SK-N-MC (cell line): ENCODE measurements at regions not wholly inside any gene's neighbourhood (a gene's known extent, or its start where the extent isn't known, plus 50 kb on each side); places are given as distances from the start of the nearest gene placed in this dataset.

ENCODE experiments used
- EZH2 ChIP-seq: fragments of 200-600 bp; sonication (generic); IDR thresholded peaks from one replicate; pipeline ENCODE4 v1.6.1; 2017; ENCODE audit warnings: antibody characterized with exemption
- FOXP2 ChIP-seq: optimal IDR thresholded peaks from 2 replicates; pipeline ENCODE3; 2011; ENCODE audit warnings: mild to moderate bottlenecking, moderate library complexity; ENCODE audit not compliant: insufficient read depth; ENCODE audit errors: extremely low read length, control extremely low read depth
- POLR2AphosphoS5 ChIP-seq: IDR thresholded peaks from 2 replicates; pipeline ENCODE4 v1.6.1; 2012; ENCODE audit warnings: mild to moderate bottlenecking, low read depth, low read length, borderline replicate concordance

GRCh38 chr4:154024097-154024694 lies 235.3 kb upstream of the SFRP2 start:
- TF ChIP-seq EZH2, result no peak
- no peak for TF ChIP-seq POLR2AphosphoS5
- no peak for TF ChIP-seq FOXP2
